H1 (cell line): ENCODE measurements at regions not wholly inside any gene's neighbourhood (a gene's known extent, or its start where the extent isn't known, plus 50 kb on each side); places are given as distances from the start of the nearest gene placed in this dataset.

Source experiments
- BCL11A ChIP-seq, 2 experiments: IDR thresholded peaks; one replicate each; pipeline ENCODE4 v1.6.1; 2011; ENCODE audit warnings: low read depth in 2 of 2, low read length in 2 of 2, mild to moderate bottlenecking in 2 of 2
- BRCA1 ChIP-seq: IDR thresholded peaks from 2 replicates; pipeline ENCODE4 v1.6.1; 2012; ENCODE audit warnings: low read depth, low read length, improper control_type of control experiment
- JUND ChIP-seq: IDR thresholded peaks from 2 replicates; pipeline ENCODE4 v1.6.1; 2011; ENCODE audit warnings: mild to moderate bottlenecking, improper control_type of control experiment, low read length
- KDM4A ChIP-seq: IDR thresholded peaks from one replicate; pipeline ENCODE4 v1.7.1; 2012; ENCODE audit warnings: low read depth, mild to moderate bottlenecking, moderate library complexity, low read length, inconsistent platforms; ENCODE audit not compliant: severe bottlenecking
- RNF2 ChIP-seq: fragments of 200-900, 300-1000 bp; sonication (generic); IDR thresholded peaks from 2 replicates; pipeline ENCODE4 v1.7.1; 2016; ENCODE audit warnings: borderline replicate concordance, low read depth, mild to moderate bottlenecking, antibody characterized with exemption, low read length; ENCODE audit not compliant: poor library complexity, severe bottlenecking; ENCODE audit errors: missing control alignments
- SIN3A ChIP-seq, 2 experiments: IDR thresholded peaks in 1 of 2; conservative IDR thresholded peaks in 1 of 2; 2 replicates each; pipeline ENCODE4 v1.6.1; 2011 to 2012; ENCODE audit warnings: low read length in 2 of 2, improper control_type of control experiment in 1 of 2, low read depth in 1 of 2, mild to moderate bottlenecking in 1 of 2

- TF ChIP-seq JUND (no peak), SIN3A (conservative IDR thresholded peaks at IDR 0.05 in 1 of 2, IDR thresholded peaks at IDR 0.05 in 1 of 2; ENCODE audit: low read depth in 1 of 2, low read length in 2 of 2) (no peak), KDM4A (no peak), BRCA1 (no peak), RNF2 (no peak), BCL11A (IDR thresholded peaks at IDR 0.05; ENCODE audit: low read depth in 2 of 2, low read length in 2 of 2) (no peak)
These were observed 67.0 kb upstream of the MSX1 start (continued) for GRCh38 chr4:4792466-4792865.
